Spleen (tissue), 11 donors: ENCODE measurements at regions not wholly inside any gene's neighbourhood (a gene's known extent, or its start where the extent isn't known, plus 50 kb on each side); places are given as distances from the start of the nearest gene placed in this dataset.

Experiments
- DNase-seq: peaks from one replicate; pipeline ENCODE4 v3.0.0-alpha.2; 2020
- H3K27ac ChIP-seq, 8 donors: fragments of 200-600 bp; sonication (generic) in 7 of 8; 1 replicate in 4 of 8; 2 replicates in 4 of 8; pipeline versions ENCODE4 v1.5.0 to v1.8.0; 2016 to 2021; ENCODE audit warnings: inconsistent platforms in 4 of 8, mild to moderate bottlenecking in 4 of 8, moderate library complexity in 1 of 8
- H3K27me3 ChIP-seq, 7 donors: fragments of 200-600 bp; sonication (generic) in 6 of 7; replicated peaks in 1 of 7; 1 replicate in 4 of 7; 2 replicates in 3 of 7; pipeline versions ENCODE4 v1.5.0 to v1.8.0; 2016 to 2021; ENCODE audit warnings: inconsistent platforms in 3 of 7, mild to moderate bottlenecking in 1 of 7
- H3K36me3 ChIP-seq, 6 donors: fragments of 200-600 bp; sonication (generic) in 5 of 6; 1 replicate in 4 of 6; 2 replicates in 2 of 6; pipeline versions ENCODE4 v1.5.0 to v1.8.0; 2016 to 2021; ENCODE audit warnings: inconsistent platforms in 2 of 6
- H3K4me1 ChIP-seq, 6 donors: fragments of 200-600 bp; sonication (generic) in 5 of 6; 1 replicate in 3 of 6; 2 replicates in 3 of 6; pipeline versions ENCODE4 v1.5.0 to v1.8.0; 2016 to 2021; ENCODE audit warnings: inconsistent platforms in 3 of 6
- H3K4me3 ChIP-seq, 8 donors: fragments of 200-600 bp; sonication (generic) in 7 of 8; 1 replicate in 4 of 8; 2 replicates in 4 of 8; pipeline versions ENCODE4 v1.5.0 to v1.8.0; 2016 to 2021; ENCODE audit warnings: inconsistent platforms in 4 of 8, mild to moderate bottlenecking in 4 of 8, moderate library complexity in 2 of 8
- H3K9me3 ChIP-seq, 8 donors: fragments of 200-600 bp; sonication (generic) in 7 of 8; 1 replicate in 4 of 8; 2 replicates in 4 of 8; pipeline versions ENCODE4 v1.5.0 to v1.8.0; 2016 to 2021; ENCODE audit warnings: inconsistent platforms in 4 of 8
- CTCF ChIP-seq, 11 experiments: fragments of 200-600 bp in 7 of 11; fragments of 450-650 bp in 4 of 11; sonication (generic) in 4 of 11; IDR thresholded peaks in 8 of 11; conservative IDR thresholded peaks in 3 of 11; 1 replicate in 7 of 11; 2 replicates in 4 of 11; pipeline versions ENCODE4 v1.4.0 to v1.8.0; 2016 to 2021; ENCODE audit warnings: antibody characterized with exemption in 11 of 11, inconsistent platforms in 4 of 11, mild to moderate bottlenecking in 1 of 11
- POLR2A ChIP-seq, 3 donors: fragments of 450-650 bp; IDR thresholded peaks; one replicate each; pipeline ENCODE4 v1.5.1; 2017; ENCODE audit warnings: antibody characterized with exemption in 3 of 3, mild to moderate bottlenecking in 1 of 3
- POLR2AphosphoS5 ChIP-seq, 3 donors: sonication (generic); formaldehyde crosslinking; IDR thresholded peaks; one replicate each; pipeline ENCODE4 v1.5.1; 2017; ENCODE audit warnings: antibody characterized with exemption in 3 of 3
- WGBS, 5 donors: extraction: QIAGEN DNeasy Blood & Tissue Kit in 3 of 5; methylation state at CpG; one replicate each; pipeline versions ENCODE4 v1.1.5 to v1.1.7; 2013 to 2018; 5-methylcytosine and 5-hydroxymethylcytosine counted together
- intact Hi-C: fragments of 100-400 bp; cut with DNase I; formaldehyde crosslinking; loops from one replicate; pipeline ENCODE4 v1.15.0; 2023; ENCODE audit warnings: low total_unique reads
- donor health status: healthy with polysubstance abuse.
- donor health status: DM: no; HTN: no; CAD: no; lungs with moderate emphysema.
- donor health status: DM: no; HTN: no; CAD: no.
- donor health status: Bipolar disorder and iron deficiency.
- donor health status: healthy.
- donor health status: DM: no; HTN: no; CAD: no.
- donor health status: DM: yes; HTN: yes; CAD: no.

- Histone ChIP-seq H3K27ac (no peak overlapping the region), H3K36me3 (no peaks in the 10 kb centered on the region), H3K4me1 (no peaks in the 10 kb centered on the region), H3K9me3 (peaks cover 0 to 22% (median 16%) of the 10 kb centered on the region in 8 donors), H3K27me3 (no peaks in the 10 kb centered on the region), H3K4me3 (no peak overlapping the region)
- no peak for DNase-seq
- intact Hi-C loops = no loop called here
- TF ChIP-seq CTCF (IDR thresholded peaks at IDR 0.05 in 8 of 11, conservative IDR thresholded peaks at IDR 0.05 in 3 of 11) (no peak), POLR2A (IDR thresholded peaks at IDR 0.05) (no peak), POLR2AphosphoS5 (IDR thresholded peaks at IDR 0.05) (no peak)
- WGBS, 5 donors = 46 to 63% (median 51%) methylated on average over 3 of the region's 3 CpGs
Observed at GRCh38 chr1:163427279-163427678, 105.5 kb downstream of the NUF2 start.

- H3K27ac ChIP-seq = no peak overlapping the region
- 57 to 69% (median 65%) methylated on average over 6 of the region's 6 CpGs for WGBS, 5 donors
- H3K4me1 ChIP-seq = no peaks in the 10 kb centered on the region
- H3K36me3 ChIP-seq = no peaks in the 10 kb centered on the region
- peaks cover 0 to 14% (median 8%) of the 10 kb centered on the region in 8 donors for H3K9me3 ChIP-seq
- no peak for TF ChIP-seq POLR2AphosphoS5 (IDR thresholded peaks at IDR 0.05)
- no peak for TF ChIP-seq POLR2A (IDR thresholded peaks at IDR 0.05)
- no peak for TF ChIP-seq CTCF (IDR thresholded peaks at IDR 0.05 in 8 of 11, conservative IDR thresholded peaks at IDR 0.05 in 3 of 11)
- H3K27me3 ChIP-seq = peaks cover 0 to 17% (median 0%) of the 10 kb centered on the region in 7 donors
- DNase-seq = no peak
- no peak overlapping the region for H3K4me3 ChIP-seq
- intact Hi-C loops = no loop called here
Observed at GRCh38 chr1:163436140-163436812, 114.5 kb downstream of the NUF2 start.

- Histone ChIP-seq H3K27me3 (peaks cover 0 to 17% (median 0%) of the 10 kb centered on the region in 7 donors), H3K36me3 (no peaks in the 10 kb centered on the region), H3K4me3 (no peak overlapping the region), H3K9me3 (no peaks in the 10 kb centered on the region), H3K4me1 (no peaks in the 10 kb centered on the region), H3K27ac (no peak overlapping the region)
- WGBS, 5 donors = 20 to 26% (median 22%) methylated on average over 6 of the region's 6 CpGs
- TF ChIP-seq CTCF (IDR thresholded peaks at IDR 0.05 in 8 of 11, conservative IDR thresholded peaks at IDR 0.05 in 3 of 11) (no peak), POLR2A (IDR thresholded peaks at IDR 0.05) (no peak), POLR2AphosphoS5 (IDR thresholded peaks at IDR 0.05) (no peak)
- DNase-seq = no peak
- intact Hi-C loops = no loop called here
Observed at GRCh38 chr1:163439471-163439870, 117.7 kb downstream of the NUF2 start.

- no peak overlapping the region for H3K27ac ChIP-seq
- no peaks in the 10 kb centered on the region for H3K36me3 ChIP-seq
- H3K4me3 ChIP-seq = no peak overlapping the region
- no peaks in the 10 kb centered on the region for H3K4me1 ChIP-seq
- TF ChIP-seq POLR2A (IDR thresholded peaks at IDR 0.05) (no peak), CTCF (IDR thresholded peaks at IDR 0.05 in 8 of 11, conservative IDR thresholded peaks at IDR 0.05 in 3 of 11) (no peak), POLR2AphosphoS5 (IDR thresholded peaks at IDR 0.05) (no peak)
- H3K27me3 ChIP-seq = peaks cover 0 to 17% (median 0%) of the 10 kb centered on the region in 7 donors
- intact Hi-C loops = no loop called here
- H3K9me3 ChIP-seq = no peaks in the 10 kb centered on the region
- WGBS, 5 donors = 72 to 84% (median 78%) methylated on average over 4 of the region's 4 CpGs
- DNase-seq = no peak
Observed at GRCh38 chr1:163440090-163440489, 118.3 kb downstream of the NUF2 start.
